ENCODE measurements at regions not wholly inside any gene's neighbourhood (a gene's known extent, or its start where the extent isn't known, plus 50 kb on each side); places are given as distances from the start of the nearest gene placed in this dataset.
A peak's percentile ranks its signal among the peaks of the same experiment; 100 is the strongest.

DNA sequence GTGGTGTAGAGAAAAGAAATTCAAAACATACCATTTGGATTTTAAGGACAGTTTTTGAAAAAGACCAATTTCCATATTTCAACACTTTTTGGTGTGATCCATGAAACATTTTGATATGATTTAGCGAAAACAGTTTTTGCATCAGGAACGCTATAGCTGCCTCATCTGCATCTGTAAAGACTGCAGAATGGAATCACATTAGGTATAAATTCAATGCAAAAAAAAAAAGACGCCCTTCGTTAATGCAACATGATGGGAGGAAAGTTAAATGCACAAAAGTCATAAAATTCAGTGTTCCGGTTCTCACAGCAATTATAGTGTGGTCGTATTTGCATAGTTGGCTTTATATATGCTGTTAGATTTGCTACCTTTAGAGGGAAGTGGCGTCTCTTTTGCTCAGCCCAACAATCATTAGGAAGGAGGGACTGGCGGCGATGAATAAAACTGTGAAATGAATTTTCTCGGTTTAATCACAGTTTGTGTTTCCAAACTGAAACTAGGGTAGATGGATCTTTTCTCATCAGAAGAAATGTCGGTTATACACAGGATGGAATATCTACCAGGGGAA lies 215.7 kb downstream of the TEX29 start:
- peaks cover 6% of the 10 kb centered on the region for H3K23me2 ChIP-seq (ENCODE audit: insufficient read length, low read depth, low read length, poor library complexity, severe bottlenecking)
- no peak overlapping the region for H3K56ac ChIP-seq (ENCODE audit: insufficient read length, low read depth, low read length)
- no peak overlapping the region for H3K23ac ChIP-seq (ENCODE audit: insufficient read length, low read depth, low read length)
- 0 out of 5 replicates have a peak overlapping the region, but pooled peaks of 1 of the 2 experiments have one; percentile 27 for H3K4me3 Mint-ChIP-seq
- TF ChIP-seq, protein P1, sequence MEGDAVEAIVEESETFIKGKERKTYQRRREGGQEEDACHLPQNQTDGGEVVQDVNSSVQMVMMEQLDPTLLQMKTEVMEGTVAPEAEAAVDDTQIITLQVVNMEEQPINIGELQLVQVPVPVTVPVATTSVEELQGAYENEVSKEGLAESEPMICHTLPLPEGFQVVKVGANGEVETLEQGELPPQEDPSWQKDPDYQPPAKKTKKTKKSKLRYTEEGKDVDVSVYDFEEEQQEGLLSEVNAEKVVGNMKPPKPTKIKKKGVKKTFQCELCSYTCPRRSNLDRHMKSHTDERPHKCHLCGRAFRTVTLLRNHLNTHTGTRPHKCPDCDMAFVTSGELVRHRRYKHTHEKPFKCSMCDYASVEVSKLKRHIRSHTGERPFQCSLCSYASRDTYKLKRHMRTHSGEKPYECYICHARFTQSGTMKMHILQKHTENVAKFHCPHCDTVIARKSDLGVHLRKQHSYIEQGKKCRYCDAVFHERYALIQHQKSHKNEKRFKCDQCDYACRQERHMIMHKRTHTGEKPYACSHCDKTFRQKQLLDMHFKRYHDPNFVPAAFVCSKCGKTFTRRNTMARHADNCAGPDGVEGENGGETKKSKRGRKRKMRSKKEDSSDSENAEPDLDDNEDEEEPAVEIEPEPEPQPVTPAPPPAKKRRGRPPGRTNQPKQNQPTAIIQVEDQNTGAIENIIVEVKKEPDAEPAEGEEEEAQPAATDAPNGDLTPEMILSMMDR (conservative IDR thresholded peaks at IDR 0.05) = no peak
- WGBS (ENCODE audit: extremely low coverage, insufficient read length, low lambda C conversion rate) = no CpG with 5 or more reads among the region's 11 CpGs
- H2BK20ac ChIP-seq (ENCODE audit: low read depth, low read length, poor library complexity, severe bottlenecking) = no peak overlapping the region
- H3K9ac ChIP-seq (ENCODE audit: extremely low read depth, insufficient read length, low read length) = no peak overlapping the region
- peaks cover 18% of the 10 kb centered on the region for H3K4me1 ChIP-seq (ENCODE audit: insufficient read depth, low read length)
- no peak for DNase-seq
- no peaks in the 10 kb centered on the region for H3K79me2 ChIP-seq (ENCODE audit: insufficient read depth, low read length)
- H2BK5ac ChIP-seq (ENCODE audit: insufficient read length, low read length) = no peak overlapping the region
- no peaks in the 10 kb centered on the region; a peak in 1 of 5 replicates for H3K9me3 Mint-ChIP-seq
- no peak overlapping the region for H4K8ac ChIP-seq (replicated peaks; ENCODE audit: insufficient read length, low read depth, low read length)
- H3K79me1 ChIP-seq (ENCODE audit: insufficient read depth, low read depth, low read length, poor library complexity, severe bottlenecking) = no peaks in the 10 kb centered on the region
- H3K4ac ChIP-seq (ENCODE audit: low read depth, low read length) = no peak overlapping the region
- H3K27me3 Mint-ChIP-seq (ENCODE audit: low read depth) = peaks cover 82% of the 10 kb centered on the region
- H3K4me2 ChIP-seq (ENCODE audit: insufficient read depth, insufficient read length, low read length) = no peak overlapping the region
- H3K27me3 ChIP-seq (ENCODE audit: insufficient read depth, low read length) = peaks cover 10% of the 10 kb centered on the region; the same call in 1 of the 2 replicates
- H4K91ac ChIP-seq (ENCODE audit: insufficient read length, low read depth, low read length) = no peak overlapping the region
- H2BK12ac ChIP-seq (ENCODE audit: insufficient read length, low read depth, low read length) = no peak overlapping the region
- H3K4me1 Mint-ChIP-seq = peaks cover 61 to 77% of the 10 kb centered on the region in 2 experiments
- no peak overlapping the region for H3T11ph ChIP-seq (ENCODE audit: low read length)
- H3K14ac ChIP-seq (ENCODE audit: insufficient read depth, low read length) = no peak overlapping the region
- no peaks in the 10 kb centered on the region for H4K20me1 ChIP-seq (ENCODE audit: control insufficient read depth, insufficient read depth, insufficient read length)
- H4K5ac ChIP-seq (ENCODE audit: insufficient read length, low read depth, low read length) = no peak overlapping the region
- H2AK5ac ChIP-seq (ENCODE audit: insufficient read length, low read length) = no peak overlapping the region
- no peak overlapping the region for H2BK15ac ChIP-seq (ENCODE audit: low read depth, low read length)
- no peaks in the 10 kb centered on the region for H3K9me3 ChIP-seq (ENCODE audit: control insufficient read depth, low read depth, low read length)
- no peak overlapping the region for H3K18ac ChIP-seq (ENCODE audit: insufficient read length, low read depth, low read length)
- H3K27ac Mint-ChIP-seq = no peak overlapping the region
- H2AFZ ChIP-seq (ENCODE audit: low read length) = no peak overlapping the region
- H3K36me3 Mint-ChIP-seq (ENCODE audit: insufficient read depth in 1 of 3, low read depth in 3 of 3) = no peaks in the 10 kb centered on the region
- H3K27ac ChIP-seq (ENCODE audit: insufficient read length, low read depth, low read length) = no peak overlapping the region
- no peak overlapping the region for H2BK120ac ChIP-seq (ENCODE audit: low read depth, low read length, poor library complexity, severe bottlenecking)
